22Rv1 (cell line): ENCODE measurements at regions not wholly inside any gene's neighbourhood (a gene's known extent, or its start where the extent isn't known, plus 50 kb on each side); places are given as distances from the start of the nearest gene placed in this dataset.

ENCODE experiments used
- CTCF ChIP-seq: fragments of 450-650 bp; IDR thresholded peaks from 2 replicates; pipeline ENCODE4 v1.5.1; 2017; ENCODE audit warnings: mild to moderate bottlenecking
- ZFX ChIP-seq: fragments of 450-650 bp; IDR thresholded peaks from 2 replicates; pipeline ENCODE4 v1.6.1; 2017; ENCODE audit warnings: antibody characterized with exemption, borderline replicate concordance

GRCh38 chr3:152516216-152516615 lies 247.5 kb downstream of the MBNL1 start:
- TF ChIP-seq CTCF (no peak), ZFX (no peak)
